GM19239 (cell line): ENCODE measurements at regions not wholly inside any gene's neighbourhood (a gene's known extent, or its start where the extent isn't known, plus 50 kb on each side); places are given as distances from the start of the nearest gene placed in this dataset.
A peak's percentile ranks its signal among the peaks of the same experiment; 100 is the strongest.

Experiments
- DNase-seq: peaks from one replicate; pipeline ENCODE4 v3.0.0; 2011; ENCODE audit warnings: low spot score; ENCODE audit not compliant: insufficient read length
- FAIRE-seq: peaks from 2 replicates; lab custom pipeline; 2011; peaks lifted over from hg19 to GRCh38; lab: Jason Lieb, UNC

GRCh38 chrY:21370494-21370893 is 140.6 kb upstream of the RBMY1B start:
- no peak for FAIRE-seq
- no peak for DNase-seq

- FAIRE-seq: no peak
Observed at GRCh38 chrY:21394116-21394515, 117.0 kb upstream of the RBMY1B start.

GRCh38 chrY:21422221-21422620 is 88.9 kb upstream of the RBMY1B start:
- peak; percentile 70 for FAIRE-seq
- no peak for DNase-seq

More at GRCh38 chrY:21394116-21394515, 117.0 kb upstream of the RBMY1B start:
- DNase-seq: no peak

- FAIRE-seq: no peak
- no peak for DNase-seq
Observed at GRCh38 chrY:21440536-21440935, 70.6 kb upstream of the RBMY1B start.

GRCh38 chrY:21453644-21454043 is 57.5 kb upstream of the RBMY1B start:
- DNase-seq (no peak), FAIRE-seq (no peak)

- DNase-seq: no peak
- FAIRE-seq: no peak
Observed at GRCh38 chrY:21454133-21454532, 57.0 kb upstream of the RBMY1B start.

- FAIRE-seq (no peak), DNase-seq (no peak)
Observed at GRCh38 chrY:21459648-21460047, 51.5 kb upstream of the RBMY1B start.
